Activated CD8-positive, alpha-beta T cell treated with anti-CD3 and anti-CD28 coated beads for 36 hours (primary cell): ENCODE measurements at regions not wholly inside any gene's neighbourhood (a gene's known extent, or its start where the extent isn't known, plus 50 kb on each side); places are given as distances from the start of the nearest gene placed in this dataset.

Experiments used
- ATAC-seq: fragments of 200-7000 bp; cut with Tn5 transposase; one replicate; pipeline ENCODE4 v1.10.0; 2021; ENCODE audit warnings: mild to moderate bottlenecking, moderate library complexity
- CTCF ChIA-PET: fragments of 350-600 bp; sonication (Branson Sonifier 250); formaldehyde crosslinking; loops from one replicate; lab custom pipeline; 2021; ENCODE audit warnings: antibody characterized with exemption; lab: Charles Lee
- POLR2A ChIA-PET: fragments of 350-600 bp; sonication (Branson Sonifier 250); formaldehyde crosslinking; loops from one replicate; lab custom pipeline; 2021; ENCODE audit warnings: antibody characterized with exemption; lab: Charles Lee
- DNase-seq: peaks from one replicate; pipeline ENCODE4 v3.0.0-alpha.2; 2020
- H3K27ac Mint-ChIP-seq: one replicate; pipeline ENCODE4 v1.8.0; 2021; ENCODE audit warnings: mild to moderate bottlenecking, mixed read lengths
- H3K27me3 Mint-ChIP-seq: one replicate; pipeline ENCODE4 v1.8.0; 2021; ENCODE audit warnings: mixed read lengths
- H3K36me3 Mint-ChIP-seq: one replicate; pipeline ENCODE4 v1.8.0; 2021; ENCODE audit warnings: low read depth, mixed read lengths
- H3K4me1 Mint-ChIP-seq: one replicate; pipeline ENCODE4 v1.8.0; 2021; ENCODE audit warnings: low read depth, mixed read lengths
- H3K4me3 Mint-ChIP-seq: one replicate; pipeline ENCODE4 v1.8.0; 2021; ENCODE audit warnings: mild to moderate bottlenecking, moderate library complexity, mixed read lengths
- H3K9me3 Mint-ChIP-seq: one replicate; pipeline ENCODE4 v1.8.0; 2021; ENCODE audit warnings: mixed read lengths
- CTCF ChIP-seq: fragments of 200-600 bp; IDR thresholded peaks from one replicate; pipeline ENCODE4 v1.8.0; 2022; ENCODE audit warnings: antibody characterized with exemption, mild to moderate bottlenecking
- intact Hi-C: fragments of 100-400 bp; cut with micrococcal nuclease; formaldehyde crosslinking; loops from one replicate; pipeline ENCODE4 v1.10.0; 2022

- no peaks in the 10 kb centered on the region for H3K27me3 Mint-ChIP-seq
- CTCF ChIA-PET, result no interaction called here
- no peaks in the 10 kb centered on the region for H3K36me3 Mint-ChIP-seq
- ATAC-seq (no peak), DNase-seq (no peak)
- no peaks in the 10 kb centered on the region for H3K4me1 Mint-ChIP-seq
- POLR2A ChIA-PET, result no interaction called here
- H3K9me3 Mint-ChIP-seq, result peaks cover 2% of the 10 kb centered on the region
- intact Hi-C loops, result no loop called here
- TF ChIP-seq CTCF, result no peak
- H3K27ac Mint-ChIP-seq, result no peak overlapping the region
- H3K4me3 Mint-ChIP-seq, result no peak overlapping the region
Measured at GRCh38 chr5:20434786-20435185, 446.8 kb upstream of the CDH18 start.

GRCh38 chr5:20420991-20421595 is 433.1 kb upstream of the CDH18 start:
- Mint-ChIP-seq H3K27ac (no peak overlapping the region), H3K9me3 (peaks cover 15% of the 10 kb centered on the region), H3K4me3 (no peak overlapping the region), H3K4me1 (no peaks in the 10 kb centered on the region), H3K36me3 (no peaks in the 10 kb centered on the region), H3K27me3 (no peaks in the 10 kb centered on the region)
- no peak for ATAC-seq
- ChIA-PET POLR2A (no interaction called here), CTCF (no interaction called here)
- intact Hi-C loops, result no loop called here
- no peak for TF ChIP-seq CTCF
- no peak for DNase-seq
